ENCODE measurements at regions not wholly inside any gene's neighbourhood (a gene's known extent, or its start where the extent isn't known, plus 50 kb on each side); places are given as distances from the start of the nearest gene placed in this dataset.

- Mint-ChIP-seq H3K36me3 (ENCODE audit: low read depth) (no peaks in the 10 kb centered on the region), H3K27ac (no peak overlapping the region), H3K4me3 (no peak overlapping the region), H3K4me1 (no peaks in the 10 kb centered on the region), H3K27me3 (ENCODE audit: low read depth) (no peaks in the 10 kb centered on the region), H3K9me3 (no peaks in the 10 kb centered on the region)
- TF ChIP-seq CTCF (IDR thresholded peaks at IDR 0.05; ENCODE audit: unreplicated experiment in 3 of 3) = no peak
These were observed 465.2 kb downstream of the TFAP2B start for GRCh38 chr6:51283723-51284355.

- Mint-ChIP-seq H3K4me1 (no peaks in the 10 kb centered on the region), H3K4me3 (no peak overlapping the region)
- no peak for TF ChIP-seq CTCF (IDR thresholded peaks at IDR 0.05; ENCODE audit: unreplicated experiment in 3 of 3)
These were observed 467.2 kb downstream of the TFAP2B start for GRCh38 chr6:51285876-51286275.

GRCh38 chr6:51289041-51289440 lies 470.4 kb downstream of the TFAP2B start:
- TF ChIP-seq CTCF (IDR thresholded peaks at IDR 0.05; ENCODE audit: unreplicated experiment in 3 of 3) = no peak
- Mint-ChIP-seq H3K9me3 (no peaks in the 10 kb centered on the region), H3K27ac (no peak overlapping the region), H3K4me3 (no peak overlapping the region), H3K27me3 (ENCODE audit: low read depth) (no peaks in the 10 kb centered on the region), H3K36me3 (ENCODE audit: low read depth) (no peaks in the 10 kb centered on the region), H3K4me1 (no peaks in the 10 kb centered on the region)

More at GRCh38 chr6:51285876-51286275, 467.2 kb downstream of the TFAP2B start:
- no peak overlapping the region for H3K27ac Mint-ChIP-seq
- no peaks in the 10 kb centered on the region for H3K27me3 Mint-ChIP-seq (ENCODE audit: low read depth)
- H3K36me3 Mint-ChIP-seq (ENCODE audit: low read depth) = no peaks in the 10 kb centered on the region
- H3K9me3 Mint-ChIP-seq = no peaks in the 10 kb centered on the region

DNA sequence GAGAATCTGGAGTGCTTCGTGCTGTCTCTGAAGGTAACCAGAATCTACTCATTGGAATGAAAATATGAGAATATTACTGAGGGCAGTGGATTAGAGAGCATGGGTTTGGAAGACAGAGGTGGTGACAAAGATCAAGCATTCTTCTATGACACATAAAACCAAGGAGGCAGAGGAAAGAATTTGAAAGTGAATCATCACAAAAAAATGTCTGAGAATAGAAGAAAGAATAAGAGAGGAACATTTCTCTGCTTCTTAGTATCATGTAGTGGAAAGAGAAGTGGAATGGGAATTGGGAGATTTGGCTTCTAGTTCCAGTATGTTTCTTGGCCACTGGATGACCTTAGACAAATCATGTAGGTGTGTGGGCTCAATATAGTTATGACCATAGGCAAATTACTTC lies 474.0 kb downstream of the TFAP2B start:
- TF ChIP-seq CTCF (IDR thresholded peaks at IDR 0.05; ENCODE audit: unreplicated experiment in 3 of 3) = no peak
- no peak overlapping the region for H3K4me3 Mint-ChIP-seq
- H3K27me3 Mint-ChIP-seq (ENCODE audit: low read depth) = no peaks in the 10 kb centered on the region
- H3K27ac Mint-ChIP-seq = no peak overlapping the region
- no peaks in the 10 kb centered on the region for H3K36me3 Mint-ChIP-seq (ENCODE audit: low read depth)
- H3K9me3 Mint-ChIP-seq = no peaks in the 10 kb centered on the region
- no peaks in the 10 kb centered on the region for H3K4me1 Mint-ChIP-seq

GRCh38 chr6:51299621-51300380 lies 481.1 kb downstream of the TFAP2B start:
- Mint-ChIP-seq H3K27ac (no peak overlapping the region), H3K9me3 (no peaks in the 10 kb centered on the region), H3K4me3 (no peak overlapping the region), H3K4me1 (no peaks in the 10 kb centered on the region), H3K27me3 (ENCODE audit: low read depth) (no peaks in the 10 kb centered on the region), H3K36me3 (ENCODE audit: low read depth) (no peaks in the 10 kb centered on the region)
- no peak for TF ChIP-seq CTCF (IDR thresholded peaks at IDR 0.05; ENCODE audit: unreplicated experiment in 3 of 3)

DNA sequence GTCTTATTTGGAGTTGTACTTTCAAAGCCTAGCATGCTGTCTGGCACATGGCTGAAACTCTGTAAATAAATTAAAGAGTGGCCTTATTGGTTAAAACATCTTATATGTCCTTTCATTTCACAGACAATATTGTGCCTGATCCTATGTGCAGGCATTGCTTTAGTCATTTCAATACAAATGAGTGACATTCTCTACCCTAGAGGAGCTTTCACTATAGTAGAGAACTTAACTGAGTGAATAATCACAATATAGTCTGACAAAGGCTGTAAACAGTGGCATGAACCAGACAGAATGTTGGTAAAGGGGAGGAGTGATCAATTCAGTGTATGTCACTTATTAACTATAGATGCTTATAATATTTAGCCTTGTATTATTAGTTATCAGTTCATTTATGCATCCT lies 481.8 kb downstream of the TFAP2B start:
- Mint-ChIP-seq H3K4me3 (no peak overlapping the region), H3K4me1 (no peaks in the 10 kb centered on the region), H3K36me3 (ENCODE audit: low read depth) (no peaks in the 10 kb centered on the region), H3K9me3 (no peaks in the 10 kb centered on the region), H3K27me3 (ENCODE audit: low read depth) (no peaks in the 10 kb centered on the region), H3K27ac (no peak overlapping the region)
- TF ChIP-seq CTCF (IDR thresholded peaks at IDR 0.05; ENCODE audit: unreplicated experiment in 3 of 3) = no peak

All from nephron (organoid).